ENCODE measurements at regions not wholly inside any gene's neighbourhood (a gene's known extent, or its start where the extent isn't known, plus 50 kb on each side); places are given as distances from the start of the nearest gene placed in this dataset.

DNA sequence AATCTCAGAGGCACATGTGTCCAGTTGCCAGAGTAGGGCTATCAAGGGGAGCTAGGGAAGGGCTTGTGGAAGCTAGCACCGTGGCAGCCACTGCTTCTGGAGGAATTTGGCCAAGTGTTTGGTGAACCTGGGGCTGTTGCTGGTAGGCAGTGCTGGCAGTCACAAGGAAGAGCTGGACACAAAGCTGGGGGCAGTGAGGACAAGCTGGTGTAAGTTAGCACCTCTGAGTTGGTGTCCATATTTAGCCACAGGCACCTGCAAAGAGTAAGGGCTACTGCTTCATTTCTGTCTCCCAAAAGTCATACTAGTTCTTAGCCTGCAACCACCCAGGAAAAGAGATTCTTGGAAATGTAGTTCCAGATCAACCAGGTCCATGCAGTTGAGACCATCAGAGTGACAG lies 359.4 kb downstream of the CSNK1G3 start:
- TF ChIP-seq SNAI2 (CRISPR knock-in tag; IDR thresholded peaks at IDR 0.05) (no peak), PPARA (CRISPR knock-in tag; IDR thresholded peaks at IDR 0.05; ENCODE audit: borderline replicate concordance) (no peak), CSRNP3 (CRISPR knock-in tag; IDR thresholded peaks at IDR 0.05) (no peak), BACH2 (CRISPR knock-in tag; IDR thresholded peaks at IDR 0.05; ENCODE audit: borderline replicate concordance) (no peak), ZC3H10 (CRISPR knock-in tag; IDR thresholded peaks at IDR 0.05) (no peak), ARNTL (CRISPR knock-in tag; IDR thresholded peaks at IDR 0.05; ENCODE audit: borderline replicate concordance, low read depth) (no peak), CREB5 (CRISPR knock-in tag; IDR thresholded peaks at IDR 0.05; ENCODE audit: low read depth) (no peak), ESRRG (CRISPR knock-in tag; IDR thresholded peaks at IDR 0.05) (no peak)
- TF ChIP-seq, protein P1, sequence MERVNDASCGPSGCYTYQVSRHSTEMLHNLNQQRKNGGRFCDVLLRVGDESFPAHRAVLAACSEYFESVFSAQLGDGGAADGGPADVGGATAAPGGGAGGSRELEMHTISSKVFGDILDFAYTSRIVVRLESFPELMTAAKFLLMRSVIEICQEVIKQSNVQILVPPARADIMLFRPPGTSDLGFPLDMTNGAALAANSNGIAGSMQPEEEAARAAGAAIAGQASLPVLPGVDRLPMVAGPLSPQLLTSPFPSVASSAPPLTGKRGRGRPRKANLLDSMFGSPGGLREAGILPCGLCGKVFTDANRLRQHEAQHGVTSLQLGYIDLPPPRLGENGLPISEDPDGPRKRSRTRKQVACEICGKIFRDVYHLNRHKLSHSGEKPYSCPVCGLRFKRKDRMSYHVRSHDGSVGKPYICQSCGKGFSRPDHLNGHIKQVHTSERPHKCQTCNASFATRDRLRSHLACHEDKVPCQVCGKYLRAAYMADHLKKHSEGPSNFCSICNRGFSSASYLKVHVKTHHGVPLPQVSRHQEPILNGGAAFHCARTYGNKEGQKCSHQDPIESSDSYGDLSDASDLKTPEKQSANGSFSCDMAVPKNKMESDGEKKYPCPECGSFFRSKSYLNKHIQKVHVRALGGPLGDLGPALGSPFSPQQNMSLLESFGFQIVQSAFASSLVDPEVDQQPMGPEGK (CRISPR knock-in tag; IDR thresholded peaks at IDR 0.05; ENCODE audit: borderline replicate concordance): no peak
- TF ChIP-seq, protein P2, sequence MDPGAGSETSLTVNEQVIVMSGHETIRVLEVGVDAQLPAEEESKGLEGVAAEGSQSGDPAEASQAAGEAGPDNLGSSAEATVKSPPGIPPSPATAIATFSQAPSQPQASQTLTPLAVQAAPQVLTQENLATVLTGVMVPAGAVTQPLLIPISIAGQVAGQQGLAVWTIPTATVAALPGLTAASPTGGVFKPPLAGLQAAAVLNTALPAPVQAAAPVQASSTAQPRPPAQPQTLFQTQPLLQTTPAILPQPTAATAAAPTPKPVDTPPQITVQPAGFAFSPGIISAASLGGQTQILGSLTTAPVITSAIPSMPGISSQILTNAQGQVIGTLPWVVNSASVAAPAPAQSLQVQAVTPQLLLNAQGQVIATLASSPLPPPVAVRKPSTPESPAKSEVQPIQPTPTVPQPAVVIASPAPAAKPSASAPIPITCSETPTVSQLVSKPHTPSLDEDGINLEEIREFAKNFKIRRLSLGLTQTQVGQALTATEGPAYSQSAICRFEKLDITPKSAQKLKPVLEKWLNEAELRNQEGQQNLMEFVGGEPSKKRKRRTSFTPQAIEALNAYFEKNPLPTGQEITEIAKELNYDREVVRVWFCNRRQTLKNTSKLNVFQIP (CRISPR knock-in tag; IDR thresholded peaks at IDR 0.05; ENCODE audit: borderline replicate concordance, low read depth): no peak
- TF ChIP-seq, protein P3, sequence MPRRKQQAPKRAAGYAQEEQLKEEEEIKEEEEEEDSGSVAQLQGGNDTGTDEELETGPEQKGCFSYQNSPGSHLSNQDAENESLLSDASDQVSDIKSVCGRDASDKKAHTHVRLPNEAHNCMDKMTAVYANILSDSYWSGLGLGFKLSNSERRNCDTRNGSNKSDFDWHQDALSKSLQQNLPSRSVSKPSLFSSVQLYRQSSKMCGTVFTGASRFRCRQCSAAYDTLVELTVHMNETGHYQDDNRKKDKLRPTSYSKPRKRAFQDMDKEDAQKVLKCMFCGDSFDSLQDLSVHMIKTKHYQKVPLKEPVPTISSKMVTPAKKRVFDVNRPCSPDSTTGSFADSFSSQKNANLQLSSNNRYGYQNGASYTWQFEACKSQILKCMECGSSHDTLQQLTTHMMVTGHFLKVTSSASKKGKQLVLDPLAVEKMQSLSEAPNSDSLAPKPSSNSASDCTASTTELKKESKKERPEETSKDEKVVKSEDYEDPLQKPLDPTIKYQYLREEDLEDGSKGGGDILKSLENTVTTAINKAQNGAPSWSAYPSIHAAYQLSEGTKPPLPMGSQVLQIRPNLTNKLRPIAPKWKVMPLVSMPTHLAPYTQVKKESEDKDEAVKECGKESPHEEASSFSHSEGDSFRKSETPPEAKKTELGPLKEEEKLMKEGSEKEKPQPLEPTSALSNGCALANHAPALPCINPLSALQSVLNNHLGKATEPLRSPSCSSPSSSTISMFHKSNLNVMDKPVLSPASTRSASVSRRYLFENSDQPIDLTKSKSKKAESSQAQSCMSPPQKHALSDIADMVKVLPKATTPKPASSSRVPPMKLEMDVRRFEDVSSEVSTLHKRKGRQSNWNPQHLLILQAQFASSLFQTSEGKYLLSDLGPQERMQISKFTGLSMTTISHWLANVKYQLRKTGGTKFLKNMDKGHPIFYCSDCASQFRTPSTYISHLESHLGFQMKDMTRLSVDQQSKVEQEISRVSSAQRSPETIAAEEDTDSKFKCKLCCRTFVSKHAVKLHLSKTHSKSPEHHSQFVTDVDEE (CRISPR knock-in tag; IDR thresholded peaks at IDR 0.05): no peak
